ENCODE measurements at regions not wholly inside any gene's neighbourhood (a gene's known extent, or its start where the extent isn't known, plus 50 kb on each side); places are given as distances from the start of the nearest gene placed in this dataset.

DNA sequence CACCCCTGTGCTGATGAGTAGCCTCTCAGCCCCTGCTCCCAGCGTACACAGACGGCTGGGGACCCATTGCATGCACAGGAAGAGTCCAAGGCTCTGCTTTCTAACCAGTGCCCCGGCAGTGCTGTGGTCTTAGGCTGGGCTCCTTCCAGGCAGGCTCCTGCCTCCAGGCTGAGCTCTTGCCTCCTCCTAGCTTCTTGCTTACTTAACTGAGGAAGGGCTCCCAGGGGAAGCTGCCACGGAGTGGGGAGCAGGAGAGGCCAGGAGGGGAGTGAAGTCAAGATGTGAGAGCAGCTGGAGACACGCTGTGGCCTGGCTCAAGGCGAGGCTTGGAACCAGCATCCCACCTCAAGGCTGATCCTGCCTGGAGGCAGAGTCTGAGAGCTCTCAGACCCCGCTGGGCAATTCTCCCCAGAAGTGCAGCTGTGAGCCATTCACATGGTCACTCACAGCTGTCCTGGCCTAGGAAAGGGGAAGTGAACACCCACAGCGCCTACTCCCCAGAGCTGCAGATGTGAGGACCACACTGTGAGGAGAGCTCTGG, 141.0 kb downstream of the TBXT start:
- Histone ChIP-seq H3K27ac (ENCODE audit: low read depth in 1 of 2, low read length in 2 of 2) (no peak overlapping the region), H3K36me3 (ENCODE audit: control insufficient read depth in 1 of 2, insufficient read depth in 2 of 2, low read length in 1 of 2) (no peaks in the 10 kb centered on the region), H3K4me3 (ENCODE audit: low read length in 2 of 2) (no peak overlapping the region), H3K9me3 (ENCODE audit: control insufficient read depth, low read length) (no peaks in the 10 kb centered on the region), H3K4me1 (ENCODE audit: control insufficient read depth in 1 of 2, insufficient read depth in 2 of 2, low read length in 2 of 2) (no peaks in the 10 kb centered on the region), H3K27me3 (ENCODE audit: control insufficient read depth in 1 of 2, insufficient read depth in 2 of 2, low read length in 1 of 2) (no peaks in the 10 kb centered on the region)
- ATAC-seq (ENCODE audit: low FRiP score) (no peak), DNase-seq (no peak)
- 64% methylated on average over 8 of the region's 8 CpGs for WGBS, 2 donors
- intact Hi-C loops (cut with DNase I): no loop called here

DNA sequence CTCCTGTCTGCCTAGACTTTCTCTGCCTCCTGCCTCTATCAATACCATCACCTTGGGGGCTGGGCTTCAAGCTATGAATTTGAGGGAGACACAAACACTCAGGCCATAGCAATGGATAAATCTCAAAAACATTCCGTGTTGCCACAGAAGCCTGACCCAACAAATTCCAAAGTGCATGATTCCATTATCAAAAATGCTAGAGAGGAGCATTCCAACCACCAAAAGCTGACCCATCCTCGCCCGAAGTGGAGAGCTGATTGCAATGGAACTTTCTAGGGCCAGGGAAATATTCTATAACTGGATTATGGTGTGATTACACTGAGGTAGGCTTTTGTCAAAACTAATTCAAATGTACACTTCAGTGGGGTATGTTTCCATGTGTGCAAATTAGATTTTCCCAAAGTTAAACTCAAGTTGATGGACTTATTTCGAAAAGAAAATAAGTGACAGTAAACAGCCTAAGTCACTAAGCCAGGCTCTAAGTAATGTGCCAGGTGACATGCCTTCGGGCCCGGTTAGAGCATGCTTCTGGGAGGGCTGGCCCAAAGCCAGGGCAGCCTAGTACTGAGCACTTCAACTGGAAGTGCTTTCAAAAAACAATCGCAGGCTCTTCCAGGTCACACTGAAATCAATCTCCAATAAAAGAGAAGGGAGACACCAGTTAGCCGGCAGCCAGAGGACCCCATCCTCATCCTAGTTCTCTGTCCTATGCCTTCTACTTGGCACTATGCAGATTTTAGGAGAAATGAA, 142.3 kb downstream of the TBXT start:
- ATAC-seq (ENCODE audit: low FRiP score): peak; percentile 46
- H3K4me1 ChIP-seq (ENCODE audit: control insufficient read depth in 1 of 2, insufficient read depth in 2 of 2, low read length in 2 of 2): no peaks in the 10 kb centered on the region
- no peaks in the 10 kb centered on the region for H3K27me3 ChIP-seq (ENCODE audit: control insufficient read depth in 1 of 2, insufficient read depth in 2 of 2, low read length in 1 of 2)
- H3K9me3 ChIP-seq (ENCODE audit: control insufficient read depth, low read length): peaks cover 3% of the 10 kb centered on the region
- intact Hi-C loops (cut with DNase I): no loop called here
- no peak overlapping the region for H3K4me3 ChIP-seq (ENCODE audit: low read length in 2 of 2)
- H3K27ac ChIP-seq (ENCODE audit: low read depth in 1 of 2, low read length in 2 of 2): no peak overlapping the region
- H3K36me3 ChIP-seq (ENCODE audit: control insufficient read depth in 1 of 2, insufficient read depth in 2 of 2, low read length in 1 of 2): no peaks in the 10 kb centered on the region
- 69 to 73% methylated on average over 8 of the region's 8 CpGs for WGBS, 2 donors
- DNase-seq: no peak

DNA sequence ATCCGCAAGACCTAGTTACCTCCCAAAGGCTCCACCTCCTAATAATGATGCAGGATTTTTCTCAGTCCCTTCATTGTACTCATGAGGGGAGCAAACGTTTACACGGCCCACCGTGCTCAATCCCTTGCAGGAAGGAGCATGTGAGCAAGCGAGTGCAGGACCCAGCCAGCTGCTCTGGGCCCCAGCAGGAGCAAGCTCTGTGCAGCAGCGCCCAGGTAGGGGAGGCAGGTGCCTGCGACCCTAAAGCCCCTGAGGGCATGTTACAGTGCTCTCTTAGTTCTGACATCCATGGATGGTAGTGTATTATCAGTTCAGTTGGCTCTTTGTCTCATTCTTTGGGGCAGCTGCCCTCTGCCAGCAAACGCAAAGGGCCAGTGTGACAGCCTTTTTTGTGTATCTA, 143.4 kb downstream of the TBXT start:
- no peak overlapping the region for H3K27ac ChIP-seq (ENCODE audit: low read depth in 1 of 2, low read length in 2 of 2)
- no peaks in the 10 kb centered on the region for H3K27me3 ChIP-seq (ENCODE audit: control insufficient read depth in 1 of 2, insufficient read depth in 2 of 2, low read length in 1 of 2)
- peaks cover 3% of the 10 kb centered on the region for H3K9me3 ChIP-seq (ENCODE audit: control insufficient read depth, low read length)
- 89 to 94% methylated on average over 8 of the region's 8 CpGs for WGBS, 2 donors
- H3K4me3 ChIP-seq (ENCODE audit: low read length in 2 of 2): no peak overlapping the region
- DNase-seq: no peak
- intact Hi-C loops (cut with DNase I): no loop called here
- H3K36me3 ChIP-seq (ENCODE audit: control insufficient read depth in 1 of 2, insufficient read depth in 2 of 2, low read length in 1 of 2): no peaks in the 10 kb centered on the region
- no peak for ATAC-seq (ENCODE audit: low FRiP score)
- H3K4me1 ChIP-seq (ENCODE audit: control insufficient read depth in 1 of 2, insufficient read depth in 2 of 2, low read length in 2 of 2): no peaks in the 10 kb centered on the region

DNA sequence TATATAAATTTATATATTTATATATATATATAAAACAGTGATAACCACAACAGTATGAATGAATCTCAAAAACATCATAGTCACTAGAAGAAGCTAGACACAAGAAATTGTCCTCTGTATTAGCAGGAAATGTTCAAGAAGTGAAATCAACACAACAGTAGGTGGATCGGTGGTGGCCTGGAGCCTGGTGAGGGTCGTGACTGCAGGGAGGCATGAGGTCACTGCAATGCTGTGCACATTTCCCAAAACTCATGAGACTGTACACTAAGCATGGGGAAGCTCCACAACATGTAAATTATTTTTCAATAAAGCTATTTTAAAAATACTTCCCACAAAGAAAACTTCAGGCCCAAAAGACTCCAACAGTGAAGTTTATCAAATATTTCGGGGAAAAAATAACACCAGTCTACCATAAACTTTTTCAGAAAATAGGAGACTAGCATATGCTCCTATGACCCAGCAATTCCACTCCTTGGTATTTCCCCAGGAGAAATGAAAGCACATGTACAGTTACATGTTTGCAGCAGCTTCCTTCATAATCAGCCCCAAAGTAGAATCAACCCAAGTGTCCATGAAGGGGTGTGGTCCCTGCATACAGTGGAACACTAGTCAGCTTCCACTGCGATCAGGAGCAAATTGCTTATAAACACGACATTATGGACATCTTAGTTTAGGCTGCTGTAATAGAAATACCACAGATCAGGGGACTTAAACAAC, 144.2 kb downstream of the TBXT start:
- Histone ChIP-seq H3K27ac (ENCODE audit: low read depth in 1 of 2, low read length in 2 of 2) (no peak overlapping the region), H3K4me3 (ENCODE audit: low read length in 2 of 2) (no peak overlapping the region), H3K36me3 (ENCODE audit: control insufficient read depth in 1 of 2, insufficient read depth in 2 of 2, low read length in 1 of 2) (no peaks in the 10 kb centered on the region), H3K4me1 (ENCODE audit: control insufficient read depth in 1 of 2, insufficient read depth in 2 of 2, low read length in 2 of 2) (no peaks in the 10 kb centered on the region), H3K9me3 (ENCODE audit: control insufficient read depth, low read length) (peaks cover 3% of the 10 kb centered on the region), H3K27me3 (ENCODE audit: control insufficient read depth in 1 of 2, insufficient read depth in 2 of 2, low read length in 1 of 2) (no peaks in the 10 kb centered on the region)
- DNase-seq: no peak
- WGBS, 2 donors: 77 to 86% methylated on average over 5 of the region's 5 CpGs
- intact Hi-C loops (cut with DNase I): no loop called here
- no peak for ATAC-seq (ENCODE audit: low FRiP score)

DNA sequence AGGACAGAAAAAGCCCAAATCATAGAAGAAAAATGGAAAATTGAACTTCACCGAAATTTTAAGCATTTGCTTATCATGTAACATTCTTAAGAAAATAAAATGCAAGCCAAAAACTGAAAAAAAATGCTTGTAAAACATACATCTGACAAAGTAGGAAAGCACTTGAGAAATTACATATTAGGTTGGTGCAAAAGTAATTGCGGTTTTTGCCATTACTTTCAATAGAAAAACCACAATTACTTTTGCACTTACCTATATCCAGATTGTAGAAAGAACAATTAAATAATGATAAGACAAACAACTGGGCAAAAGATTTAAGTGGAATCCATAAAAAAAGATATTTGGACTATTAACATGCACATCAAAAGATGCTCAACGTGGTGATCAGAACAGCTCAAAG, 146.2 kb downstream of the TBXT start:
- no peak for ATAC-seq (ENCODE audit: low FRiP score)
- Histone ChIP-seq H3K27ac (ENCODE audit: low read depth in 1 of 2, low read length in 2 of 2) (no peak overlapping the region), H3K9me3 (ENCODE audit: control insufficient read depth, low read length) (peaks cover 3% of the 10 kb centered on the region), H3K27me3 (ENCODE audit: control insufficient read depth in 1 of 2, insufficient read depth in 2 of 2, low read length in 1 of 2) (no peaks in the 10 kb centered on the region), H3K4me3 (ENCODE audit: low read length in 2 of 2) (no peak overlapping the region), H3K36me3 (ENCODE audit: control insufficient read depth in 1 of 2, insufficient read depth in 2 of 2, low read length in 1 of 2) (no peaks in the 10 kb centered on the region), H3K4me1 (ENCODE audit: control insufficient read depth in 1 of 2, insufficient read depth in 2 of 2, low read length in 2 of 2) (no peaks in the 10 kb centered on the region)
- intact Hi-C loops (cut with DNase I): no loop called here
- no peak for DNase-seq
- WGBS, 2 donors: 74 to 75% methylated on average over 3 of the region's 3 CpGs

DNA sequence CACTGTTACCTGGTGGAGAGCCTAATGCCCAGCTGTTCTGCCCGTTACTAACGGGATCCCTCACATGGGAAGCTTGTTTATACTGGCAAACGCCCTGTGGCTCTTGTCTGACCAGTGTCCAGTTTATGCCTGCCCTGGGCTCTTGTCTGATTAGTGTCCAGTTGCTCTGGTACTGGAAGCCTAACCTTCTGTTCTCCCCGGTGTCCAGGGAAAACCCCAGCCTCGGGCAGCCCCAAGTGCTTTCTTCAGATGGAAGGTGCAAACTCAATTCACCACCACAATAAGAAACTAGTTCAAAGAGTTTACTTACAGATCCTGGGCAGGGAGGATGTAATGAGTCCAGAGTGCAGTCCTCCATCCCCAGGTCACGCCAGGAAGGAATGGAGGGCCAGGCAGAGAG, 148.4 kb downstream of the TBXT start:
- H3K4me3 ChIP-seq (ENCODE audit: low read length in 2 of 2): no peak overlapping the region
- H3K4me1 ChIP-seq (ENCODE audit: control insufficient read depth in 1 of 2, insufficient read depth in 2 of 2, low read length in 2 of 2): no peaks in the 10 kb centered on the region
- H3K27me3 ChIP-seq (ENCODE audit: control insufficient read depth in 1 of 2, insufficient read depth in 2 of 2, low read length in 1 of 2): no peaks in the 10 kb centered on the region
- no peak overlapping the region for H3K27ac ChIP-seq (ENCODE audit: low read depth in 1 of 2, low read length in 2 of 2)
- ATAC-seq (ENCODE audit: low FRiP score) (no peak), DNase-seq (no peak)
- intact Hi-C loops (cut with DNase I): no loop called here
- no peaks in the 10 kb centered on the region for H3K36me3 ChIP-seq (ENCODE audit: control insufficient read depth in 1 of 2, insufficient read depth in 2 of 2, low read length in 1 of 2)
- 66 to 70% methylated on average over 6 of the region's 6 CpGs for WGBS, 2 donors
- peaks cover 4% of the 10 kb centered on the region for H3K9me3 ChIP-seq (ENCODE audit: control insufficient read depth, low read length)

DNA sequence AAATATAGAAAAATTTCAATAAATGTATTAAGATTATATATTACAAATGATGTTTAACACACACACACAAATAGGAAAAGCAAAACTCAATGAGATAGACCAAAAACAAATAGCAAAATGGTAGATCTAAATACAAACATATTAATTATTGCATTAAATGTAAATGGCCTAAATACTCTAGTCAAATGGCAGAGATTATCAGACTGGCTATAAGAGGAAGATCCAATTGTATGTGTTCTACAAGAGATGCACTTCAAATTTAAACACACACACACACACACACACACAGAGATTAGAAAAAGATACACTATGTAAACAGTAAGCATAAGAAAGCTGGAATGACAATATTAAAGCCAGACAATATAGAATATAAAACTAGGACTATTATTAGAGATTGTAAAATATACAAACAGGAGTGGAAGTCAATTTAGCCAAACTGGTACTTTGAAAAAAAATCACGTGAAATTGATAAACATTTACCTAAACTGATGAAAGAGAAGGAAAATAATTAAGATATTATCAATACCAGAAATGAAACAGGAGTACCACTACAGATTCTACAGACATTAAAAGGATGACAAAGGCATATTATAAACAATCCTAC, 150.5 kb downstream of the TBXT start:
- Histone ChIP-seq H3K4me1 (ENCODE audit: control insufficient read depth in 1 of 2, insufficient read depth in 2 of 2, low read length in 2 of 2) (no peaks in the 10 kb centered on the region), H3K27me3 (ENCODE audit: control insufficient read depth in 1 of 2, insufficient read depth in 2 of 2, low read length in 1 of 2) (no peaks in the 10 kb centered on the region), H3K9me3 (ENCODE audit: control insufficient read depth, low read length) (peaks cover 4% of the 10 kb centered on the region), H3K4me3 (ENCODE audit: low read length in 2 of 2) (no peak overlapping the region), H3K27ac (ENCODE audit: low read depth in 1 of 2, low read length in 2 of 2) (no peak overlapping the region), H3K36me3 (ENCODE audit: control insufficient read depth in 1 of 2, insufficient read depth in 2 of 2, low read length in 1 of 2) (no peaks in the 10 kb centered on the region)
- intact Hi-C loops (cut with DNase I): no loop called here
- WGBS, 2 donors: 66 to 74% methylated on average over 1 of the region's 1 CpG
- no peak for ATAC-seq (ENCODE audit: low FRiP score)
- no peak for DNase-seq

DNA sequence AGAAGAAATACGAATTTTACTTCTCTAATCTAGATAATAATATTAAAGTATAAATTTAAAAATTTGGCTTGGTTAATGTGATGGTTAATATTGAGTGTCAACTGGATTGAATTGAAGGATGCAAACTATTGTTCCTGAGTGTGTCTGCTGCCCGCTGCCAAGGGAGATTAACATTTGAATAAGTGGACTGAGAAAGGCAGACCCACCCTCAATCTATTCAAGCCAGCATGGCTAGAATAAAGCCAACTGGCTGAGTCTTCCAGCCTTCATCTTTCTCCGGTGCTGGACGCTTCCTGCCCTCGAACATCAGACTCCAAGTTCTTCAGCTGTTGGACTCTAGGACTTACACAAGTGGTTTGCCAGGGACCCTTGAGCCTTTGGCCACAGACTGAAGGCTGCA, 152.7 kb downstream of the TBXT start:
- Histone ChIP-seq H3K36me3 (ENCODE audit: control insufficient read depth in 1 of 2, insufficient read depth in 2 of 2, low read length in 1 of 2) (no peaks in the 10 kb centered on the region), H3K4me1 (ENCODE audit: control insufficient read depth in 1 of 2, insufficient read depth in 2 of 2, low read length in 2 of 2) (no peaks in the 10 kb centered on the region), H3K9me3 (ENCODE audit: control insufficient read depth, low read length) (peaks cover 1% of the 10 kb centered on the region), H3K4me3 (ENCODE audit: low read length in 2 of 2) (no peak overlapping the region), H3K27ac (ENCODE audit: low read depth in 1 of 2, low read length in 2 of 2) (no peak overlapping the region), H3K27me3 (ENCODE audit: control insufficient read depth in 1 of 2, insufficient read depth in 2 of 2, low read length in 1 of 2) (peaks cover 0 to 1% of the 10 kb centered on the region in 2 donors)
- WGBS, 2 donors: 51 to 60% methylated on average over 5 of the region's 5 CpGs
- no peak for ATAC-seq (ENCODE audit: low FRiP score)
- no peak for DNase-seq
- intact Hi-C loops (cut with DNase I): no loop called here

All from aorta (tissue), 5 donors.